B cell (primary cell): ENCODE measurements at regions not wholly inside any gene's neighbourhood (a gene's known extent, or its start where the extent isn't known, plus 50 kb on each side); places are given as distances from the start of the nearest gene placed in this dataset.

Experiments used
- ATAC-seq: fragments of 200-7000 bp; cut with Tn5 transposase; one replicate; pipeline ENCODE4 v1.10.0; 2021; ENCODE audit warnings: low read depth, mild to moderate bottlenecking, moderate number of reproducible peaks, moderate library complexity
- CTCF ChIA-PET: fragments of 350-600 bp; sonication (Branson Sonifier 250); formaldehyde crosslinking; loops from one replicate; lab custom pipeline; 2021; ENCODE audit warnings: antibody characterized with exemption, inconsistent platforms; lab: Charles Lee
- POLR2A ChIA-PET: fragments of 350-600 bp; sonication (Branson Sonifier 250); formaldehyde crosslinking; loops from one replicate; lab custom pipeline; 2021; ENCODE audit warnings: antibody characterized with exemption; lab: Charles Lee
- DNase-seq: peaks from one replicate; pipeline ENCODE4 v3.0.0; 2013
- H2AFZ ChIP-seq: 2 replicates; pipeline ENCODE4 v1.6.1; 2012; ENCODE audit warnings: mild to moderate bottlenecking, low read depth, low read length; ENCODE audit not compliant: insufficient read depth, poor library complexity, severe bottlenecking
- H3K27ac ChIP-seq, 2 donors: 1 replicate in 1 of 2; 2 replicates in 1 of 2; pipeline ENCODE4 v1.5.1; 2012 to 2013; ENCODE audit warnings: low read length in 2 of 2, mild to moderate bottlenecking in 2 of 2, moderate library complexity in 1 of 2
- H3K27me3 ChIP-seq, 4 experiments: fragments of 200-600 bp in 1 of 4; sonication (generic) in 1 of 4; replicated peaks in 1 of 4; 1 replicate in 2 of 4; 2 replicates in 2 of 4; pipeline versions ENCODE4 v1.6.1 to v1.7.0; 2013 to 2016; ENCODE audit warnings: low read length in 3 of 4, mild to moderate bottlenecking in 2 of 4, mixed read lengths in 1 of 4, moderate library complexity in 1 of 4; ENCODE audit not compliant: insufficient read depth in 4 of 4, control insufficient read depth in 3 of 4; ENCODE audit errors: control extremely low read depth in 1 of 4
- H3K36me3 ChIP-seq, 2 experiments: replicated peaks in 1 of 2; 1 replicate in 1 of 2; 2 replicates in 1 of 2; pipeline versions ENCODE4 v1.6.1 to v1.7.1; 2013; ENCODE audit warnings: low read length in 1 of 2; ENCODE audit not compliant: insufficient read depth in 2 of 2, control insufficient read depth in 1 of 2; ENCODE audit errors: control extremely low read depth in 1 of 2, extremely low read depth in 1 of 2
- H3K4me1 ChIP-seq, 2 donors: fragments of 200-600 bp in 1 of 2; sonication (generic) in 1 of 2; 1 replicate in 1 of 2; 2 replicates in 1 of 2; pipeline versions ENCODE4 v1.5.1 to v1.6.1; 2013 to 2017; ENCODE audit warnings: low read length in 2 of 2; ENCODE audit not compliant: control insufficient read depth in 2 of 2, insufficient read depth in 2 of 2
- H3K4me2 ChIP-seq: replicated peaks from 2 replicates; pipeline ENCODE3; 2012; ENCODE audit warnings: mild to moderate bottlenecking, low read depth, low read length; ENCODE audit not compliant: poor library complexity, severe bottlenecking
- H3K4me3 ChIP-seq, 5 experiments: fragments of 200-600 bp in 1 of 5; sonication (generic) in 1 of 5; 1 replicate in 3 of 5; 2 replicates in 2 of 5; pipeline versions ENCODE4 v1.5.1 to v1.7.0; 2011 to 2016; ENCODE audit warnings: low read length in 4 of 5, mild to moderate bottlenecking in 4 of 5, low read depth in 2 of 5, control low read depth in 1 of 5, moderate library complexity in 1 of 5; ENCODE audit not compliant: insufficient read depth in 1 of 5; ENCODE audit errors: control extremely low read depth in 1 of 5, extremely low read depth in 1 of 5
- H3K79me2 ChIP-seq: fragments of 200-600 bp; sonication (generic); one replicate; pipeline ENCODE4 v1.6.0; 2016; ENCODE audit warnings: low read length; ENCODE audit not compliant: control insufficient read depth, insufficient read depth
- H3K9ac ChIP-seq: fragments of 200-600 bp; sonication (generic); 2 replicates; pipeline ENCODE4 v1.6.1; 2017; ENCODE audit warnings: mild to moderate bottlenecking, low read length, moderate library complexity
- H3K9me3 ChIP-seq, 3 donors: one replicate each; pipeline versions ENCODE4 v1.6.1 to v1.7.1; 2013; ENCODE audit warnings: low read length in 2 of 3; ENCODE audit not compliant: control insufficient read depth in 2 of 3, insufficient read depth in 1 of 3; ENCODE audit errors: control extremely low read depth in 1 of 3
- H4K20me1 ChIP-seq: 2 replicates; pipeline ENCODE4 v1.6.0; 2012; ENCODE audit warnings: mild to moderate bottlenecking, low read length; ENCODE audit not compliant: insufficient read depth, control insufficient read depth, poor library complexity, severe bottlenecking
- H3K27ac Mint-ChIP-seq: one replicate; pipeline ENCODE4 v1.8.0; 2021; ENCODE audit warnings: mixed read lengths
- H3K27me3 Mint-ChIP-seq: one replicate; pipeline ENCODE4 v1.8.0; 2021; ENCODE audit warnings: mixed read lengths
- H3K4me1 Mint-ChIP-seq: one replicate; pipeline ENCODE4 v1.8.0; 2021; ENCODE audit warnings: mixed read lengths
- H3K4me3 Mint-ChIP-seq: one replicate; pipeline ENCODE4 v1.8.0; 2021; ENCODE audit warnings: mixed read lengths
- H3K9me3 Mint-ChIP-seq: one replicate; pipeline ENCODE4 v1.8.0; 2022; ENCODE audit warnings: mixed read lengths; ENCODE audit not compliant: insufficient read depth
- CTCF ChIP-seq: fragments of 200-600 bp; IDR thresholded peaks from one replicate; pipeline ENCODE4 v1.8.0; 2022; ENCODE audit warnings: antibody characterized with exemption, mild to moderate bottlenecking
- EZH2 ChIP-seq: IDR thresholded peaks from 2 replicates; pipeline ENCODE4 v1.6.1; 2012; ENCODE audit warnings: borderline replicate concordance, low read depth, mild to moderate bottlenecking, moderate library complexity, low read length; ENCODE audit not compliant: insufficient read depth, poor library complexity, severe bottlenecking
- WGBS: methylation state at CpG from one replicate; pipeline ENCODE4 v1.1.5; 2013; ENCODE audit warnings: missing lambda C conversion rate; ENCODE audit not compliant: insufficient coverage; 5-methylcytosine and 5-hydroxymethylcytosine counted together
- intact Hi-C: fragments of 100-400 bp; cut with micrococcal nuclease; formaldehyde crosslinking; loops from one replicate; pipeline ENCODE4 v1.10.0; 2022

- Histone ChIP-seq H3K4me2 (no peak overlapping the region), H3K4me1 (no peaks in the 10 kb centered on the region), H3K79me2 (no peaks in the 10 kb centered on the region), H3K27ac (no peak overlapping the region), H3K27me3 (peaks cover 0 to 3% (median 0%) of the 10 kb centered on the region in 4 experiments), H3K9ac (no peak overlapping the region), H3K36me3 (no peaks in the 10 kb centered on the region), H4K20me1 (no peaks in the 10 kb centered on the region), H3K4me3 (no peak overlapping the region), H2AFZ (no peak overlapping the region), H3K9me3 (peaks cover 0 to 5% (median 0%) of the 10 kb centered on the region in 3 donors)
- WGBS, result 87% methylated on average over 8 of the region's 9 CpGs
- no peak for DNase-seq
- CTCF ChIA-PET, result no interaction called here
- Mint-ChIP-seq H3K4me3 (no peak overlapping the region), H3K27me3 (peaks cover 35% of the 10 kb centered on the region), H3K27ac (no peak overlapping the region), H3K9me3 (no peaks in the 10 kb centered on the region), H3K4me1 (no peaks in the 10 kb centered on the region)
- no peak for TF ChIP-seq CTCF
- no peak for TF ChIP-seq EZH2
- POLR2A ChIA-PET, result no interaction called here
- no peak for ATAC-seq
- intact Hi-C loops, result no loop called here
Observed at GRCh38 chr2:235157746-235158482, 206.1 kb downstream of the SH3BP4 start.

- peaks cover 0 to 5% (median 0%) of the 10 kb centered on the region in 3 donors for H3K9me3 ChIP-seq
- Mint-ChIP-seq H3K27ac (no peak overlapping the region), H3K4me1 (no peaks in the 10 kb centered on the region), H3K27me3 (peaks cover 34% of the 10 kb centered on the region), H3K4me3 (no peak overlapping the region), H3K9me3 (no peaks in the 10 kb centered on the region)
- H3K27ac ChIP-seq, result no peak overlapping the region
- DNase-seq, result no peak
- no peak overlapping the region for H2AFZ ChIP-seq
- TF ChIP-seq EZH2 (no peak), CTCF (no peak)
- no peaks in the 10 kb centered on the region for H3K36me3 ChIP-seq
- 79% methylated on average over 3 of the region's 7 CpGs for WGBS
- no peak overlapping the region for H3K9ac ChIP-seq
- no peaks in the 10 kb centered on the region for H3K4me1 ChIP-seq
- no peak overlapping the region for H3K4me2 ChIP-seq
- H3K79me2 ChIP-seq, result no peaks in the 10 kb centered on the region
- intact Hi-C loops, result no loop called here
- ChIA-PET POLR2A (no interaction called here), CTCF (interaction anchor here (1.3 kb wide), 1 partner anchor 21 kb away, joined by 3 read pairs; no protein-coding TSS in a partner anchor)
- ATAC-seq, result no peak
- peaks cover 0 to 3% (median 0%) of the 10 kb centered on the region in 4 experiments for H3K27me3 ChIP-seq
- no peak overlapping the region for H3K4me3 ChIP-seq
- no peaks in the 10 kb centered on the region for H4K20me1 ChIP-seq
Observed at GRCh38 chr2:235160281-235160810, 208.5 kb downstream of the SH3BP4 start.
